Thoracic aorta (tissue), 2 donors: ENCODE measurements at regions not wholly inside any gene's neighbourhood (a gene's known extent, or its start where the extent isn't known, plus 50 kb on each side); places are given as distances from the start of the nearest gene placed in this dataset.

ENCODE experiments used
- ATAC-seq: fragments of 150-250 bp; one replicate; pipeline ENCODE4 v1.8.0; 2017; ENCODE audit warnings: low read depth; ENCODE audit not compliant: insufficient number of reproducible peaks, low FRiP score
- DNase-seq: peaks from one replicate; pipeline ENCODE4 v3.0.0-alpha.2; 2020; ENCODE audit warnings: low spot score
- H3K27ac ChIP-seq, 2 donors: fragments of 200-600 bp; sonication (generic); 1 replicate in 1 of 2; 2 replicates in 1 of 2; pipeline ENCODE4 v1.5.1; 2016; ENCODE audit warnings: mild to moderate bottlenecking in 2 of 2, moderate library complexity in 2 of 2
- H3K27me3 ChIP-seq: fragments of 200-600 bp; sonication (generic); replicated peaks from 2 replicates; pipeline ENCODE4 v1.6.0; 2016; ENCODE audit warnings: mild to moderate bottlenecking; ENCODE audit not compliant: insufficient read depth
- H3K36me3 ChIP-seq: fragments of 200-600 bp; sonication (generic); one replicate; pipeline ENCODE4 v1.5.1; 2016
- H3K4me1 ChIP-seq, 2 donors: fragments of 200-600 bp; sonication (generic); 1 replicate in 1 of 2; 2 replicates in 1 of 2; pipeline versions ENCODE4 v1.5.1 to v1.6.0; 2016; ENCODE audit warnings: low read depth in 2 of 2, mild to moderate bottlenecking in 1 of 2; ENCODE audit not compliant: control insufficient read depth in 1 of 2
- H3K4me3 ChIP-seq: fragments of 200-600 bp; sonication (generic); 2 replicates; pipeline ENCODE4 v1.5.1; 2016; ENCODE audit warnings: mild to moderate bottlenecking
- H3K9me3 ChIP-seq: fragments of 200-600 bp; sonication (generic); 2 replicates; pipeline ENCODE4 v1.5.1; 2016
- CTCF ChIP-seq: fragments of 200-600 bp; sonication (generic); IDR thresholded peaks from one replicate; pipeline ENCODE4 v1.5.1; 2019; ENCODE audit warnings: antibody characterized with exemption

DNA sequence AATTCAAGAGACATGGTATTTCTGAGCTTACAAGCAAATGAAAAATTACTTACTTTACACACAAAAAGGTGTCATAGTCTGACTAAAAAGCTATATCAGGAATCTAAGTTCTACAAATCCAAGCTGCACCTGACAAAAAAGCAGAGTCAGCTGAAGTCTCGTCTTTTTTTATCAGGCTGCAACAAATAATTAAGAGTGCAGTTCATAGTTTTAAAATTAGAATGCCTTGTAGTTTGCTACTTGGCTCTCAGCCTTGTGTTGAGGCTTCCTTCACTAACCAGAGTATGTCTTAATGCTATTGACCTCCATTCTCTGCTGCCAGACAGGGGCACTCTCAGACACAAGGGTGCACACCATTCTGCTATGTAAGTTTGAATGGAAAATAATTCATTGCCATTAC, 940.7 kb downstream of the PCDH7 start:
- no peak for TF ChIP-seq CTCF
- no peak overlapping the region for H3K4me3 ChIP-seq
- H3K27ac ChIP-seq = no peak overlapping the region
- no peaks in the 10 kb centered on the region for H3K27me3 ChIP-seq
- H3K4me1 ChIP-seq = no peaks in the 10 kb centered on the region
- H3K9me3 ChIP-seq = no peaks in the 10 kb centered on the region
- H3K36me3 ChIP-seq = no peaks in the 10 kb centered on the region
- ATAC-seq (no peak), DNase-seq (no peak)

DNA sequence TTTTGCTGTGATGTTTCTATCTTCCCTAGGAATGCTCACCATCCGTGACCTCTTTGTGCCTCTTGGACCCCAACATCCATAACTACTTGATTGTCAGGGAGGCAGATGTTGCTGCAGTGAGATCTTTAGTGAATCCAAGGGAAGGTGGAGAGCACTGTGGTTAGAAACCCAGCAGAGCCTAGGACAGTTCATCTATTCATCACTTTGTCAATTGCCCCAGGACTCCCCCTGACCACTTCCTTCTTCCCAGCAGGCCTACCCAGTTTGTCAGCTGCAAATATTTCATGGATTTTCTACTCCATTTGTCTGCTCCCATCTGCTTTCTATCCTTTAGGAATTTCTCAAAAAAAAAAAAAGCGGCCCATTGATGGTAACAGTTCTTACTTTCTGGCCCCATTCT, 942.8 kb downstream of the PCDH7 start:
- DNase-seq (no peak), ATAC-seq (no peak)
- Histone ChIP-seq H3K36me3 (no peaks in the 10 kb centered on the region), H3K4me3 (no peak overlapping the region), H3K27me3 (no peaks in the 10 kb centered on the region), H3K9me3 (no peaks in the 10 kb centered on the region), H3K4me1 (no peaks in the 10 kb centered on the region), H3K27ac (no peak overlapping the region)
- TF ChIP-seq CTCF = no peak

GRCh38 chr4:31667686-31668085, 947.5 kb downstream of the PCDH7 start:
- H3K27ac ChIP-seq = no peak overlapping the region
- no peak for TF ChIP-seq CTCF
- H3K9me3 ChIP-seq = no peaks in the 10 kb centered on the region
- H3K27me3 ChIP-seq = no peaks in the 10 kb centered on the region
- no peak for ATAC-seq
- no peak for DNase-seq
- no peaks in the 10 kb centered on the region for H3K4me1 ChIP-seq
- no peak overlapping the region for H3K4me3 ChIP-seq
- no peaks in the 10 kb centered on the region for H3K36me3 ChIP-seq

- H3K36me3 ChIP-seq = no peaks in the 10 kb centered on the region
- H3K27me3 ChIP-seq = no peaks in the 10 kb centered on the region
- H3K9me3 ChIP-seq = no peaks in the 10 kb centered on the region
- DNase-seq (no peak), ATAC-seq (no peak)
- H3K4me1 ChIP-seq = no peaks in the 10 kb centered on the region
- H3K4me3 ChIP-seq = no peak overlapping the region
- peak; percentile 29 for TF ChIP-seq CTCF
- no peak overlapping the region for H3K27ac ChIP-seq
These were observed 954.3 kb downstream of the PCDH7 start for GRCh38 chr4:31674313-31674947.

- TF ChIP-seq CTCF = no peak
- Histone ChIP-seq H3K9me3 (no peaks in the 10 kb centered on the region), H3K36me3 (no peaks in the 10 kb centered on the region), H3K4me1 (no peaks in the 10 kb centered on the region), H3K27ac (no peak overlapping the region), H3K4me3 (no peak overlapping the region), H3K27me3 (no peaks in the 10 kb centered on the region)
- DNase-seq (no peak), ATAC-seq (no peak)
These were observed 958.2 kb downstream of the PCDH7 start for GRCh38 chr4:31678356-31678755.
